NCI-H146 (cell line): ENCODE measurements at regions not wholly inside any gene's neighbourhood (a gene's known extent, or its start where the extent isn't known, plus 50 kb on each side); places are given as distances from the start of the nearest gene placed in this dataset.

Experiments used
- DNase-seq: peaks from one replicate; lab custom pipeline; 2025; lab: John Stamatoyannopoulos, UW

GRCh38 chr2:180739070-180739469 lies 241.3 kb upstream of the UBE2E3 start:
- no peak for DNase-seq

GRCh38 chr2:180735799-180736198 lies 244.6 kb upstream of the UBE2E3 start:
- DNase-seq, result no peak

- DNase-seq, result no peak
Observed at GRCh38 chr2:180734382-180734781, 246.0 kb upstream of the UBE2E3 start.

GRCh38 chr2:180733330-180733729 lies 247.1 kb upstream of the UBE2E3 start:
- DNase-seq, result no peak

- DNase-seq, result no peak
Observed at GRCh38 chr2:180732337-180732736, 248.1 kb upstream of the UBE2E3 start.

DNA sequence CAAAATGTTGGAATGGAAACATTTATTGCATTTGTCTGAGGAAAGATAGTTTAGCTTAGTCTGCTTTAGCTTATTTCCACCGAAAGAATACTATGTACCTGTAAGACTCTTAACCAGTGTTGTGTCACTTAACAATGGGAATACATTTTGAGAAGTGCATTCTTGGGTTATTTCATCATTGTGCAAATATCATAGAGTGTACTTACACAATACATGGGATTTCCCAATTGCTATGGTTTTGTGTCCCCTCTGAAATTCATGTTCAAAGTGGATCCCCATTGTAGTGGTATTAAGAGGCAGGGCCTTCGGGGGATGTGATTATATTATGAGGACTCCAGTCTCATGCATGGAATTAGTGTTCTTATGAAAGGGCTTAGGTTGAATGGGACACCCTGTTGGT lies 249.4 kb upstream of the UBE2E3 start:
- DNase-seq, result no peak

DNA sequence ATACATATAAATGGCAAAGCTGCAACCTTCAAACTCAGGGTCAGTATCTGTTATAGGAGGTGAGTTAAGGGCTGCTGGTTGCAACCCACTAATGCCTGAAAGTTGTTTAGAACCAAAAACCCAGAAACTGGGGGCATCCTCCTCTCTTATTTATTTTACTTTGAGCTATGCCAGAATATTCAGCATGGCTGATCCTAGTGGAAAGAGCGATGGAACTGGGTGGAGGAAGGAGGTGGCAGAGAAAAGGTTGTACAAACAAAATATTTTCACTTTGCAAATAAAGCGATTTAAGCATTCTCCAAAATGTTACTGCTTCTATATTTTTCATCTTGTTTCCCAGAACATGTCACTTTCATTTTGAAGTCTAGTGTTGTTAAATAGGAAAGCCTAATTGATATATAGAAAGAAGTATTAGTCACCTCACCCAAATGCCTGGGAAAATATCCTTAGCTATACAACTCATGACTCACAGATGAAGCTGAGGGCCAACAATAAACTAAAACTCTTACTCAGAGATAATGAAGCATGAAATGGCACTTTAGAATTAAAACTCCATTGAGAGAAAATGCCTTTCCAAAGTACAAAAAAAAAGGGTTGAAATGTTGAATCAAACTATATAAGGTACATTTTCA lies 251.4 kb upstream of the UBE2E3 start:
- no peak for DNase-seq

DNA sequence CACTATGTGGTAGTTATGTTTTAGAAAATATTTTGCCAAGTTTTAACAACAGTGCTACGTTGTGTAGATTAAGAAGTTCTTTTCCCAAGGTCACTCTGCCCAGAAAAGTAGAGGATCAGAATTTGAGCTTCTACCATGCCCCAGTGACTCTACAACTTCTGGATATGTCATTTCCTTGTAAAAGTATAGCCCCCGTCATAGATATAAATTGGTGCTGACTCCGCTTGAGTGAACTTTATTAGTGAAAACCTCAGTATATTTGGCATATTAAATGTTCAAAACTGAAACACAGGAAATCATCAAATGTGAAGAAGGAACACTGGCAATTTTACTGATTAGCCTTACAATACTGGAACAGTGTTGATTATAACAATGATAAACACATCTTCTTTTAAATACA lies 256.7 kb upstream of the UBE2E3 start:
- DNase-seq, result no peak

DNA sequence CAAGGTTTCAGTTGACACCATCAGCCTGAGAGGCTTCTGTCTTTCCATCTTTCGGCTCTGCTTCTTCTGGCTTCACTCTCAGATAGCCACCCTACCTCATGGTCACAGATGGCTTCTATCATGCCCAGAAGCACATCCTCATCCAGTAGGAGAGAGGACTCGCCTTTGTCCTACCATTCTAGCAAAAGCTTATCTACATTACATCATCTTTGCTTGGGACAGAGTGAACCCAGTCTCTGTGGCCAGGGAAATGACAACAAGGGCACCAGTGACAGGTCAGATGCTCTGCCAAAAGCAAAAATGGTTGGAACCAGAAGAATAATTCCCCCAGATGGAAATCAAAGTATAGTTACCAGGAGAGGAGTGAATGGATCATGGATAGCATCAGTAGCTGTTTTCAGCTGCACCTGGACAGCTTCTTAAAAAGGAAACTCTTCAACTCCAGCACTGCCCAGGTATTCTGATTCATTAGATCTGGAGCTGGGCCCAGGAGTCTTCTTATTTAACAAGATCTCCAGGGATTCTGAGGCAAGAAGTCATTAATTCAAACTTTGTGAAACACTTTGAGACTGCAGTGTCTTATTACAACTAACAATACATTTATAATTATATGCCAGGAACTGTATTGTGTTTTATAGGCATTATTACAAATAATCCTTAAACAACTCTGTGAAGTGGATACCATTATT lies 257.7 kb upstream of the UBE2E3 start:
- no peak for DNase-seq

DNA sequence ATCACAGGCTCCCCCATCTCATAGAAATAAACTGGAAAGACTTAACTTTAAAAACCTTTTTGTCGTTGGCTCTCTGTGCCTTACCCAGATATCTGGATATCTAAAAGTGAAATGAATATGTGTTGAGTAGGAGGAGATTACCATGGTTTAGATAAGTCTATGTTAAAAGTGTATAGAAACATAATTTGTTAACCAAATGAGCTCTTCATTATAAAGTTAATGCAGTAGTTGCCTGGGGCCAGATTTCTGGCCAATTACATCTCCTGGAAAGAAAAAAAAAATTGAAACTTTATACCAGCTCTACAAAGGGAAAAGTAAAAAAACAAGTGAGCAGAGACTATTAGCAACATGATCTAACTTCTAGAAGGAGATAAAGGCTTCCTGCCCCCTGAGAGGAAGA lies 259.6 kb upstream of the UBE2E3 start:
- no peak for DNase-seq

DNA sequence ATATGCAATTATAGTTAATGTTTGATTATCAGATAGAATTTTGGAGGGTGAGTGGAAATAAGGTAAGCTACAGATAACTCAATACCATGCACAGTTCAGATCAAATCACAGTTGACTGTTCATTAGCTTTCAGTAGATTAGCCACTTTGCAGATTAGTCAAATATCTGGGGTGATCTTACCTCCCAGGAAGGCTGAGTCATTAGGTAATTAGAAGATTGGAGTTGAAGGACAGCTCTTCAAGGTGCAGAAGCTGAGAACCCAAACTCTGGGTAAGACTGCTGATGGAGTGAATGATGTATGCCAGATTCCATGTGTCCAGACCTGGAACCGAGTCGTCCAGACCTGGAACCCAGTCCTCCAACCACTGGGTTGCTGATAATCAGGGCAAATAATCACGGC lies 262.8 kb upstream of the UBE2E3 start:
- DNase-seq, result no peak

DNA sequence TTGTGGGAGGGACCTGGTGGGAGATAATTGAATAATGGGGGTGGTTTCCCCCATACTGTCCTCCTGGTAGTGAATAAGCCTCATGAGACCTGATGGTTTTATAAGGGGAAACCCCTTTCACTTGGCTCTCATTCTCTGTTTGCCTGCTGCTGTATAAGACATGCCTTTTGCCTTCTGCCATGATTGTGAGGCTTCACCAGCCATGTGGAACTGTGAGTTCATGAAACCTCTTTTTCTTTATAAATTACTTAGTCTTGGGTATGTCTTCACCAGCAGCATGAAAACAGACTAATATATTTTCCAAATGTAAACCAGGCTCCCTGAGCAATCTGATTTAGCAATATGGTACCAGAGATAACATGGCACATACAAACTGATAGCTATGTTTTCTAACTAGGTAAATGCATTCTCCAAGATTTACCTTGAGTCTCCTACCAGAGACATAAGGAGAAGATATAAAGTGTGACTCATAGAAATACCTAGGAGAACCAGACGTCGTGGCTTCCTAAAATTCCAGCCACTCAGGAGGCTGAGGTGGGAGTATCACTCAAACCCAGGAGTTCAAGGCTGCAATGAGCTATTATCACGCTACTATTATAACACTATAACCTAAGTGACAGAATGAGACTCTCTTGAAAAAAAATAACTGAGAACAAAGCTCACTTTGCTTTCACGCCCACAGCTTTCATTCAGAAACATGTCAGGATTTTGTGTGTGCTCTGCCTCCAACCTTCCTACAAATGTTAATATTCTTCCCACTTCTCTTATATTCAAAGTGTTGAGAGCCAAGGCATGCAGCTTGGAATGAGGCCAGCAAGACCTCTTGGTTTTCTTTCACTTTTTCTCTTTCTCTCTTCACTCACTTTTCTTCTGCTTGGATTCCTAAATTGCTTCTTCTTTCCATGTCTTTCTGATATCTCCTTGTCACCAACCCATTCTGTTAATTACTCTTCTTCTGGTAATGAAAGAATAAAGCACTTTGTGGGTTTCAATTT lies 263.9 kb upstream of the UBE2E3 start:
- DNase-seq, result no peak

- peak; percentile 80 for DNase-seq
Observed at GRCh38 chr2:180715044-180715443, 265.4 kb upstream of the UBE2E3 start.

DNA sequence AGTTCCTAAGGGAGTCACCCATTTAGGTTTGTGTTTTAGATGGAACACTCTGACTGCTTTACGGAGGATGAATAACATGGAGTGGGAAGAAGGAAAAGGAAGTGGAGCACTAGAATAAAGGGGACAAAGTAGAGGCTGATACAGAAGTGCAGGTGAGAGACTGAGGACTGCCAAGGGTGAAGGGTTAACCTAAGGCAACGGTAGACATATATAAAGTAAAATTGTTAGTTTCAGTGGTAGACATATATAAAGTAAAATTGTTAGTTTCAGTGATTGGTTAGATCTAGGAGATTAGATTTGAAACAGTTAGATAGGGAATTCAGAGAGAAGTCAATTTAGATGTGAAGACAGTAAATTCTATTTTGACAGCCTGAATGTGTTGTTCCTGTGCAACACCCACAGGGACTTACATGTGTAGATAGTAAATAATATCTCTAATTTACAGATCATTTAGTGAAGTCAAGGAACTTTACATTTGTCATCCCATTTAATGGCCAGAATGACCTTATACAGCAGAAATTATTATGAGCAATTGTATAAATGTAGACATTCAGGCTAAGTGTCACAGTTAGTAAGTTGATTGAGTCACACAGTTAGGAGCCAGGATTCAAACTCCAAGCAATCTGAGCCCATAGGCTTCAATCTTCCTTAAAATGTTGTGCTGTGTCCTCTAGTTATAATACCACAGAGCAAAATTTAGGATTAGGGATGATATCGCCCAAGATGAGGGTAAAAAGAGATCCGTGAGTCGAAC lies 270.8 kb upstream of the UBE2E3 start:
- no peak for DNase-seq

GRCh38 chr2:180707884-180708205 lies 272.6 kb upstream of the UBE2E3 start:
- DNase-seq, result peak; percentile 80

DNA sequence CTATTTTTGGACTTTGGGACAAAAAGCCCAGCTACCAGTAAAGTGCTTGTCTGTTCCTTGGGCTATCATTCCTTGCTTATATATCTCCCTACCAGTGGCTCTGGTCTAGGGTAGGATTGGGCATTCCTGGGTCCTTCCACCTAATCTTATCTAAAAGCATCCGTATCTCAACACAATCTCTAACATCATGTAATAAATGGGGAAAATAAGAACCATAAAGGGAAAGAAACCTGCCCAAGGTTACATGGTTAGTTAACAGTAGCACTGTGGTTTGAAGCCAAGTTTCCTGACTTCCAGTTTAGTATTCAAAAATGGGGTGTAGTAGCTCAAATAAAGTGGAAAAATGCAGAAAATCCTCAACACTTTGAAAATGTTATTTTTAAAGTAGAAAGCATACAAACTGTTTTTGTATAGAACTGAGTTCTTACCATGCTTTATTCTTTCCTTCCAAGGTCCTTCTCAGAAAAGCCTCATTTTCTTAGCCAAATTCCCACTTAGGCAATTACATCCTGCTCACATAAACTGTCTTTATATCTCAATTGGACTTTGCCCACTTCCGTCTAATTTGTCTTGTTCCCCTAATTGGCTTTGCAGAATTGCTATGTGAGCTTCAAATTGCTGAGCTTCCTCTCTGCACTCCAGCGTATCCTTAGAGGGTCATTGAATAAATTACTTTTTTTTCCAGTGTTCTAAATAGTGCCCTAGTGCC lies 273.1 kb upstream of the UBE2E3 start:
- no peak for DNase-seq

- no peak for DNase-seq
Observed at GRCh38 chr2:180706694-180707093, 273.7 kb upstream of the UBE2E3 start.

DNA sequence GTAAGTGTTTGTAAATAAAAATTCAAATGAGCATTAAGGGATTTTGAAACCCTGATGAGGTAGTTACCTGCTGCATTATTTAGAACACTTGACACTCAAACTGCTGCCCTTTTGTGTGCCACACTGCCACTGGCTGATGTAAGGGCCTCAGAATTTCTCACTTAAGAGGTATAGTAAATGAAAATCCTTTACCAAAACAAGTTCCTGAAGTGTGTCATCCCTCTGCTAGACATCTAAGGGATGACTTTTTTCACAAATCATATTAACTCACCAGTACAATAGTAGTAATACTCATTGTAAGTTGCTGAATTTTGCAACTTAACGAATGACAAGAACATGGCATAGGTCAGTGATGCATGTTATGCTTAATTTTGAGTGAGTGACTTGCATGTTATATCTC lies 274.9 kb upstream of the UBE2E3 start:
- DNase-seq, result no peak

DNA sequence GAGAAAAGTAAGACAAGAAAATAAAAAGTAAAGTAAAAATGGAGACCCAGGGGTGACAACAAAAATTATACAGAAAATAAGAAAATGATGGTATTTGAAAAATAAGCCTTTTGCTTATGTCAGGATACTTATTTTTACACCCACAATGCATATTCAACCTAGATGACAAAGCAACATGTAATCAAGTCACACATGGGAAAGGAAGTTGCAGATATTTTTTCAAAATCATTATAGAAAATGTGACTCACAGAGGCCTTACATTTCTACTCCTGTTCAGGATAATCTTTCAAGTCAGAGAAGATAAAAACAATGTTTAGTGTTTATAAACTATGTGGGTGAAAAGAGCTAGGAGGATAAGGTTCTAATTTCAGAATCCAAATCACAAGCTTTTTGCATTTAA lies 275.3 kb upstream of the UBE2E3 start:
- no peak for DNase-seq

DNA sequence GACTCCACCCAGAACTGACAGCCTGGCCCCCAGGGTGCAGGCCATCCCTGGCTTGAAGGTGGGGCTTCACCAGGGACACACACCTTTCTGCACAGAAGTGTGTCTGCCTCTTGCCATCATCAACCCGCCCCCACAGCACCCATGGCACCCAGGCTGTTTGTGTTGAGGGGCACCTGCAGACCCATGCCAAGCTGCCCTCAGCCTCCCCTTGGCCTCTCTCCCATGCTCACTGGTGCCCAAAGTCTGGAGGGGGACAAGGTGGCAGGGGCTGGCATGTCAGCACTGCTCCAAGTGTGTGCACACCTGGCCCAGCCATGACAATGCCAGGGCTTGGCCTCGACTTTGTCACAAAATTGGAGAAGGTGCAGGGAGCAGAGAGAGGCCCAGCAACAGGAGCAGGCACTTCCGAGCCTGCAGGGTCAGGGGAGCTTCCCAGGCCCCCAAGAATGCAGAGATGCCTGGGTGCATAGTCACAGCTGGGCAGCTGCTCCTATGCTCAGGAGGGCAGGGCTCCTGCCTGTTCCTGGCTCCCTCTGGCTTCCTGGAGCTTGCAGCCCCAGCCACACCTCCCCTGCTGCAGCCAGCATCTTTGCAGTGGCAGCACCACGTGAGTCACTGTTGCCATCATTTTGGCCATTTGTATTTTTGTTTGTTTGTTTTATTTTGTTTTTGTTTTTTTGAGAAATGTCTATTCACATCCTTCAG lies 280.6 kb upstream of the UBE2E3 start:
- DNase-seq, result peak; percentile 2

- no peak for DNase-seq
Observed at GRCh38 chr2:180698668-180699067, 281.7 kb upstream of the UBE2E3 start.
